ENCODE measurements at regions not wholly inside any gene's neighbourhood (a gene's known extent, or its start where the extent isn't known, plus 50 kb on each side); places are given as distances from the start of the nearest gene placed in this dataset.

- Histone ChIP-seq H4K20me1 (ENCODE audit: low read depth) (no peaks in the 10 kb centered on the region), H3K27me3 (no peaks in the 10 kb centered on the region), H3K9ac (no peak overlapping the region), H3K79me2 (ENCODE audit: low read depth) (no peaks in the 10 kb centered on the region), H2AFZ (replicated peaks) (no peak overlapping the region), H3K4me3 (no peak overlapping the region), H3K4me1 (peaks cover 11% of the 10 kb centered on the region), H3K36me3 (no peaks in the 10 kb centered on the region), H3K9me3 (ENCODE audit: low read depth) (no peaks in the 10 kb centered on the region), H3K27ac (no peak overlapping the region), H3K4me2 (no peak overlapping the region), H3F3A (ENCODE audit: low read depth) (no peaks in the 10 kb centered on the region)
- H3K27me3 Mint-ChIP-seq (ENCODE audit: insufficient read depth, low read depth) = no peaks in the 10 kb centered on the region
- DNase-seq (ENCODE audit: low spot score) = no peak
- H3K9me3 Mint-ChIP-seq = no peaks in the 10 kb centered on the region
- no peaks in the 10 kb centered on the region for H3K36me3 Mint-ChIP-seq
- TF ChIP-seq EZH2 (IDR thresholded peaks at IDR 0.05) (no peak), EZH2phosphoT487 (IDR thresholded peaks at IDR 0.05) (no peak)
- TF ChIP-seq, protein P1, sequence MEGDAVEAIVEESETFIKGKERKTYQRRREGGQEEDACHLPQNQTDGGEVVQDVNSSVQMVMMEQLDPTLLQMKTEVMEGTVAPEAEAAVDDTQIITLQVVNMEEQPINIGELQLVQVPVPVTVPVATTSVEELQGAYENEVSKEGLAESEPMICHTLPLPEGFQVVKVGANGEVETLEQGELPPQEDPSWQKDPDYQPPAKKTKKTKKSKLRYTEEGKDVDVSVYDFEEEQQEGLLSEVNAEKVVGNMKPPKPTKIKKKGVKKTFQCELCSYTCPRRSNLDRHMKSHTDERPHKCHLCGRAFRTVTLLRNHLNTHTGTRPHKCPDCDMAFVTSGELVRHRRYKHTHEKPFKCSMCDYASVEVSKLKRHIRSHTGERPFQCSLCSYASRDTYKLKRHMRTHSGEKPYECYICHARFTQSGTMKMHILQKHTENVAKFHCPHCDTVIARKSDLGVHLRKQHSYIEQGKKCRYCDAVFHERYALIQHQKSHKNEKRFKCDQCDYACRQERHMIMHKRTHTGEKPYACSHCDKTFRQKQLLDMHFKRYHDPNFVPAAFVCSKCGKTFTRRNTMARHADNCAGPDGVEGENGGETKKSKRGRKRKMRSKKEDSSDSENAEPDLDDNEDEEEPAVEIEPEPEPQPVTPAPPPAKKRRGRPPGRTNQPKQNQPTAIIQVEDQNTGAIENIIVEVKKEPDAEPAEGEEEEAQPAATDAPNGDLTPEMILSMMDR (IDR thresholded peaks at IDR 0.05) = no peak
- H3K4me3 Mint-ChIP-seq = no peak overlapping the region
- no peaks in the 10 kb centered on the region for H3K4me1 Mint-ChIP-seq
- H3K27ac Mint-ChIP-seq = no peak overlapping the region
These were observed 264.6 kb upstream of the TRIB2 start for GRCh38 chr2:12452185-12452584.

- no peak for DNase-seq (ENCODE audit: low spot score)
- H3K9me3 Mint-ChIP-seq = no peaks in the 10 kb centered on the region
- no peaks in the 10 kb centered on the region for H3K36me3 Mint-ChIP-seq
- H3K27me3 Mint-ChIP-seq (ENCODE audit: insufficient read depth, low read depth) = no peaks in the 10 kb centered on the region
- TF ChIP-seq EZH2phosphoT487 (IDR thresholded peaks at IDR 0.05) = no peak
- TF ChIP-seq EZH2 (IDR thresholded peaks at IDR 0.05) = no peak
- TF ChIP-seq, protein P1 (IDR thresholded peaks at IDR 0.05) = no peak
- H3K4me1 Mint-ChIP-seq = no peaks in the 10 kb centered on the region
- H3K27ac Mint-ChIP-seq = no peak overlapping the region
- Histone ChIP-seq H3K9me3 (ENCODE audit: low read depth) (no peaks in the 10 kb centered on the region), H2AFZ (replicated peaks) (no peak overlapping the region), H3F3A (ENCODE audit: low read depth) (no peaks in the 10 kb centered on the region), H3K27me3 (no peaks in the 10 kb centered on the region), H3K79me2 (ENCODE audit: low read depth) (no peaks in the 10 kb centered on the region), H3K4me1 (peaks cover 11% of the 10 kb centered on the region), H3K4me2 (no peak overlapping the region), H3K4me3 (no peak overlapping the region), H3K9ac (no peak overlapping the region), H3K36me3 (no peaks in the 10 kb centered on the region), H3K27ac (no peak overlapping the region), H4K20me1 (ENCODE audit: low read depth) (no peaks in the 10 kb centered on the region)
- H3K4me3 Mint-ChIP-seq = no peak overlapping the region
These were observed 263.0 kb upstream of the TRIB2 start for GRCh38 chr2:12453731-12454130.

- Histone ChIP-seq H3K9ac (no peak overlapping the region), H3K9me3 (ENCODE audit: low read depth) (no peaks in the 10 kb centered on the region), H3K27ac (no peak overlapping the region), H3K4me1 (peaks cover 6% of the 10 kb centered on the region), H3K36me3 (no peaks in the 10 kb centered on the region), H3K4me3 (no peak overlapping the region), H3K27me3 (no peaks in the 10 kb centered on the region), H4K20me1 (ENCODE audit: low read depth) (no peaks in the 10 kb centered on the region), H3F3A (ENCODE audit: low read depth) (no peaks in the 10 kb centered on the region), H3K79me2 (ENCODE audit: low read depth) (no peaks in the 10 kb centered on the region), H2AFZ (replicated peaks) (no peak overlapping the region), H3K4me2 (no peak overlapping the region)
- TF ChIP-seq, protein P1 (IDR thresholded peaks at IDR 0.05) = no peak
- TF ChIP-seq EZH2phosphoT487 (IDR thresholded peaks at IDR 0.05) = no peak
- TF ChIP-seq EZH2 (IDR thresholded peaks at IDR 0.05) = no peak
- Mint-ChIP-seq H3K4me3 (no peak overlapping the region), H3K27me3 (ENCODE audit: insufficient read depth, low read depth) (no peaks in the 10 kb centered on the region), H3K4me1 (no peaks in the 10 kb centered on the region), H3K36me3 (no peaks in the 10 kb centered on the region), H3K27ac (no peak overlapping the region), H3K9me3 (no peaks in the 10 kb centered on the region)
- no peak for DNase-seq (ENCODE audit: low spot score)
These were observed 261.1 kb upstream of the TRIB2 start for GRCh38 chr2:12455661-12456060.
